ENCODE measurements at regions not wholly inside any gene's neighbourhood (a gene's known extent, or its start where the extent isn't known, plus 50 kb on each side); places are given as distances from the start of the nearest gene placed in this dataset.

- no peak for DNase-seq (ENCODE audit: low read depth)
These were observed 192.0 kb upstream of the HNRNPA3 start for GRCh38 chr2:177020524-177021119.

GRCh38 chr2:177021706-177022343 lies 190.8 kb upstream of the HNRNPA3 start:
- no peak for DNase-seq (ENCODE audit: low read depth)

GRCh38 chr2:177024765-177025164 lies 187.8 kb upstream of the HNRNPA3 start:
- DNase-seq (ENCODE audit: low read depth): no peak

GRCh38 chr2:177026253-177026652 lies 186.3 kb upstream of the HNRNPA3 start:
- no peak for DNase-seq (ENCODE audit: low read depth)

- DNase-seq (ENCODE audit: low read depth): no peak
These were observed 185.6 kb upstream of the HNRNPA3 start for GRCh38 chr2:177026956-177027355.

GRCh38 chr2:177028296-177028695 lies 184.3 kb upstream of the HNRNPA3 start:
- DNase-seq (ENCODE audit: low read depth): no peak

- no peak for DNase-seq (ENCODE audit: low read depth)
These were observed 183.5 kb upstream of the HNRNPA3 start for GRCh38 chr2:177029075-177029474.

- no peak for DNase-seq (ENCODE audit: low read depth)
These were observed 183.1 kb upstream of the HNRNPA3 start for GRCh38 chr2:177029501-177029900.

GRCh38 chr2:177029901-177030300 lies 182.7 kb upstream of the HNRNPA3 start:
- no peak for DNase-seq (ENCODE audit: low read depth)

- no peak for DNase-seq (ENCODE audit: low read depth)
These were observed 182.0 kb upstream of the HNRNPA3 start for GRCh38 chr2:177030451-177031105.

GRCh38 chr2:177031438-177032180 lies 181.0 kb upstream of the HNRNPA3 start:
- DNase-seq (ENCODE audit: low read depth): no peak

- DNase-seq (ENCODE audit: low read depth): no peak
These were observed 175.8 kb upstream of the HNRNPA3 start for GRCh38 chr2:177036747-177037146.

GRCh38 chr2:177037569-177037968 lies 175.0 kb upstream of the HNRNPA3 start:
- no peak for DNase-seq (ENCODE audit: low read depth)

GRCh38 chr2:177038787-177039484 lies 173.7 kb upstream of the HNRNPA3 start:
- no peak for DNase-seq (ENCODE audit: low read depth)

- no peak for DNase-seq (ENCODE audit: low read depth)
These were observed 170.3 kb upstream of the HNRNPA3 start for GRCh38 chr2:177042311-177042710.

GRCh38 chr2:177044671-177045070 lies 167.9 kb upstream of the HNRNPA3 start:
- no peak for DNase-seq (ENCODE audit: low read depth)

- DNase-seq (ENCODE audit: low read depth): no peak
These were observed 163.6 kb upstream of the HNRNPA3 start for GRCh38 chr2:177048981-177049380.

GRCh38 chr2:177051278-177051677 lies 161.3 kb upstream of the HNRNPA3 start:
- DNase-seq (ENCODE audit: low read depth): no peak

- no peak for DNase-seq (ENCODE audit: low read depth)
These were observed 160.1 kb upstream of the HNRNPA3 start for GRCh38 chr2:177052471-177052870.

GRCh38 chr2:177053038-177053437 lies 159.6 kb upstream of the HNRNPA3 start:
- DNase-seq (ENCODE audit: low read depth): no peak

GRCh38 chr2:177053716-177054115 lies 158.9 kb upstream of the HNRNPA3 start:
- DNase-seq (ENCODE audit: low read depth): no peak

GRCh38 chr2:177056481-177056929 lies 156.1 kb upstream of the HNRNPA3 start:
- DNase-seq (ENCODE audit: low read depth): no peak
